D721Med (cell line): ENCODE measurements at regions not wholly inside any gene's neighbourhood (a gene's known extent, or its start where the extent isn't known, plus 50 kb on each side); places are given as distances from the start of the nearest gene placed in this dataset.
"Not testable (repeated sequence)": the region's sequence is repeated elsewhere in the genome, so short reads cannot be mapped to it uniquely, and the experiment has no call there.

ENCODE experiments used
- DNase-seq: peaks from one replicate; pipeline ENCODE4 v3.0.0; 2011; ENCODE audit warnings: low spot score; ENCODE audit not compliant: insufficient read length
- FAIRE-seq: peaks from 2 replicates; lab custom pipeline; 2011; peaks lifted over from hg19 to GRCh38; lab: Jason Lieb, UNC
- CTCF ChIP-seq: IDR thresholded peaks from 2 replicates; pipeline ENCODE4 v1.5.1; 2012; ENCODE audit warnings: mild to moderate bottlenecking, control low read depth; ENCODE audit not compliant: insufficient read depth; ENCODE audit errors: missing control alignments

GRCh38 chr21:16455526-16455925, 725.7 kb downstream of the USP25 start:
- FAIRE-seq (no peak), DNase-seq (no peak)
- TF ChIP-seq CTCF = no peak

- DNase-seq = no peak
- FAIRE-seq = no peak
- TF ChIP-seq CTCF = no peak
Measured at GRCh38 chr21:16455978-16456377, 726.2 kb downstream of the USP25 start.

- no peak for TF ChIP-seq CTCF
- DNase-seq (no peak), FAIRE-seq (no peak)
Measured at GRCh38 chr21:16457498-16457897, 727.7 kb downstream of the USP25 start.

- FAIRE-seq (no peak), DNase-seq (no peak)
- TF ChIP-seq CTCF = no peak
Measured at GRCh38 chr21:16460936-16461335, 731.2 kb downstream of the USP25 start.

GRCh38 chr21:16464211-16464889, 734.6 kb downstream of the USP25 start:
- not testable (repeated sequence) for DNase-seq, FAIRE-seq

- no peak for TF ChIP-seq CTCF
- DNase-seq (no peak), FAIRE-seq (no peak)
Measured at GRCh38 chr21:16468184-16468583, 738.4 kb downstream of the USP25 start.

- TF ChIP-seq CTCF = no peak
- FAIRE-seq (no peak), DNase-seq (no peak)
Measured at GRCh38 chr21:16473988-16474387, 744.2 kb downstream of the USP25 start.
